ENCODE measurements at regions not wholly inside any gene's neighbourhood (a gene's known extent, or its start where the extent isn't known, plus 50 kb on each side); places are given as distances from the start of the nearest gene placed in this dataset.
"Not testable (repeated sequence)": the region's sequence is repeated elsewhere in the genome, so short reads cannot be mapped to it uniquely, and the experiment has no call there.

DNA sequence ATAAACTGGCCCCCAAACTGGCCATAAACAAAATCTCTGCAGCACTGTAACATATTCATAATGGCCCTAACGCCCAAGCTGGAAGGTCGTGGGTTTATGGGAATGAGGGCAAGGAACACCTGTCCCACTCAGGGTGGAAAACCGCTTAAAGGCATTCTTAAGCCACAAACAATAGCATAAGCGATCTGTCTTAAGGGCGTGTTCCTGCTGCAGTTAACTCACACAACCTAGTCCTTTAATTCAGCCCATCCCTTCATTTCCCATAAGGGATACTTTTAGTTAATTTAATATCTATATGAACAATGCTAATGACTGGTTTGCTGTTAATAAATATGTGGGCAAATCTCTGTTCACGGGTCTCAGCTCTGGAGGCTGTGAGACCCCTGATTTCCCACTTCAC lies 87.5 kb upstream of the VSTM2A start:
- H3K4me3 ChIP-seq (ENCODE audit: extremely low read depth in 1 of 4, insufficient read depth in 2 of 4, low read depth in 3 of 4, low read length in 4 of 4); H2BK12ac ChIP-seq (ENCODE audit: low read depth, low read length); H3K4ac ChIP-seq (replicated peaks; ENCODE audit: insufficient read length, low read depth, low read length); POLR2A ChIA-PET (ENCODE audit: partially characterized antibody); H4K91ac ChIP-seq (replicated peaks; ENCODE audit: insufficient read length, low read length); H2BK15ac ChIP-seq (ENCODE audit: low read length); DNase-seq (ENCODE audit: low read depth in 1 of 2, low spot score in 2 of 2); H4K5ac ChIP-seq (ENCODE audit: insufficient read length, low read depth, low read length); H4K20me1 ChIP-seq (replicated peaks in 1 of 2; ENCODE audit: control insufficient read depth in 1 of 2, insufficient read depth in 2 of 2, low read length in 2 of 2); CTCF ChIA-PET (ENCODE audit: partially characterized antibody); H3K27ac ChIP-seq (ENCODE audit: low read depth, low read length); H3K9ac ChIP-seq (replicated peaks in 1 of 4; ENCODE audit: extremely low read depth in 1 of 4, low read depth in 3 of 4, low read length in 3 of 4); H3K56ac ChIP-seq (replicated peaks; ENCODE audit: insufficient read length, low read depth, low read length); H3K18ac ChIP-seq (ENCODE audit: extremely low read depth, low read length); H3K79me2 ChIP-seq (ENCODE audit: control insufficient read depth in 1 of 2, insufficient read depth in 2 of 2, low read length in 2 of 2); FAIRE-seq; H2BK20ac ChIP-seq (ENCODE audit: low read length); H3K23me2 ChIP-seq (ENCODE audit: low read depth, low read length); H3K4me1 ChIP-seq (replicated peaks in 1 of 4; ENCODE audit: control insufficient read depth in 3 of 4, insufficient read depth in 4 of 4, low read length in 3 of 4); H2BK120ac ChIP-seq (replicated peaks; ENCODE audit: low read depth, low read length); H3K23ac ChIP-seq (ENCODE audit: insufficient read length); H3K36me3 ChIP-seq (ENCODE audit: control insufficient read depth in 2 of 4, insufficient read depth in 4 of 4, low read length in 3 of 4); H2AFZ ChIP-seq (ENCODE audit: low read length); H3K27me3 ChIP-seq (replicated peaks in 1 of 4; ENCODE audit: control insufficient read depth in 3 of 4, extremely low read depth in 1 of 4, insufficient read depth in 3 of 4, low read length in 3 of 4); H3K4me2 ChIP-seq (ENCODE audit: insufficient read depth in 1 of 2, low read depth in 2 of 2, low read length in 2 of 2); H2AK5ac ChIP-seq (ENCODE audit: low read depth, low read length); H2BK5ac ChIP-seq (ENCODE audit: low read depth, low read length); H3K14ac ChIP-seq (ENCODE audit: insufficient read length); H3K79me1 ChIP-seq (ENCODE audit: low read depth, low read length); H4K8ac ChIP-seq (ENCODE audit: extremely low read depth, insufficient read depth, low read length): not testable (repeated sequence)
- H3K9me3 ChIP-seq (ENCODE audit: insufficient read depth in 2 of 2, low read depth in 1 of 2, low read length in 1 of 2), result peaks cover 20 to 27% of the 10 kb centered on the region in 2 experiments; a peak in 3 of 4 replicates
- 79% methylated on average over 6 of the region's 6 CpGs; no CpG with 5 or more reads in 1 of the 2 experiments for WGBS, 2 experiments (ENCODE audit: extremely low coverage in 1 of 2, insufficient coverage in 1 of 2, insufficient read length in 1 of 2, insufficient replicate concordance in 2 of 2, low coverage in 1 of 2, low lambda C conversion rate in 2 of 2, missing lambda C conversion rate in 1 of 2)

Measured in H1 (cell line).